Osteoblast (primary cell): ENCODE measurements at regions not wholly inside any gene's neighbourhood (a gene's known extent, or its start where the extent isn't known, plus 50 kb on each side); places are given as distances from the start of the nearest gene placed in this dataset.

ENCODE experiments used
- DNase-seq: peaks from one replicate; pipeline ENCODE4 v3.0.0; 2011; ENCODE audit warnings: low spot score, mixed read lengths; ENCODE audit not compliant: insufficient read length; ENCODE audit errors: missing footprints
- H2AFZ ChIP-seq: 2 replicates; pipeline ENCODE4 v1.6.0; 2011; ENCODE audit warnings: mild to moderate bottlenecking, low read length
- H3K27ac ChIP-seq: 2 replicates; pipeline ENCODE4 v1.5.1; 2011; ENCODE audit warnings: mild to moderate bottlenecking, low read depth, low read length, moderate library complexity
- H3K27me3 ChIP-seq: 2 replicates; pipeline ENCODE4 v1.6.0; 2012; ENCODE audit warnings: mild to moderate bottlenecking, control low read depth, inconsistent platforms, low read length, moderate library complexity; ENCODE audit not compliant: insufficient read depth
- H3K36me3 ChIP-seq: 2 replicates; pipeline ENCODE4 v1.5.1; 2011; ENCODE audit warnings: mild to moderate bottlenecking, low read length, control low read depth, moderate library complexity; ENCODE audit not compliant: insufficient read depth
- H3K4me1 ChIP-seq: 2 replicates; pipeline ENCODE4 v1.5.1; 2011; ENCODE audit warnings: mild to moderate bottlenecking, low read length, control low read depth, moderate library complexity; ENCODE audit not compliant: insufficient read depth
- H3K4me2 ChIP-seq: 2 replicates; pipeline ENCODE4 v1.6.0; 2011; ENCODE audit warnings: mild to moderate bottlenecking, low read length; ENCODE audit not compliant: insufficient read depth
- H3K4me3 ChIP-seq: fragments of 200-600 bp; sonication (generic); 3 replicates; pipeline ENCODE4 v1.5.1; 2012; ENCODE audit warnings: mild to moderate bottlenecking, low read length, inconsistent platforms; ENCODE audit not compliant: insufficient read depth
- H3K79me2 ChIP-seq: 2 replicates; pipeline ENCODE4 v1.6.0; 2012; ENCODE audit warnings: mild to moderate bottlenecking, low read length, control low read depth, inconsistent platforms; ENCODE audit not compliant: insufficient read depth
- H3K9me3 ChIP-seq: 2 replicates; pipeline ENCODE4 v1.5.1; 2011; ENCODE audit warnings: low read depth, low read length, control low read depth
- H4K20me1 ChIP-seq: 2 replicates; pipeline ENCODE4 v1.6.0; 2012; ENCODE audit warnings: mild to moderate bottlenecking, low read length, control low read depth; ENCODE audit not compliant: insufficient read depth
- TF ChIP-seq, protein P1 (sequence below): IDR thresholded peaks from 2 replicates; pipeline ENCODE4 v1.5.1; 2011; ENCODE audit warnings: mild to moderate bottlenecking, low read depth, low read length, moderate library complexity; ENCODE audit errors: extremely low read depth

DNA sequence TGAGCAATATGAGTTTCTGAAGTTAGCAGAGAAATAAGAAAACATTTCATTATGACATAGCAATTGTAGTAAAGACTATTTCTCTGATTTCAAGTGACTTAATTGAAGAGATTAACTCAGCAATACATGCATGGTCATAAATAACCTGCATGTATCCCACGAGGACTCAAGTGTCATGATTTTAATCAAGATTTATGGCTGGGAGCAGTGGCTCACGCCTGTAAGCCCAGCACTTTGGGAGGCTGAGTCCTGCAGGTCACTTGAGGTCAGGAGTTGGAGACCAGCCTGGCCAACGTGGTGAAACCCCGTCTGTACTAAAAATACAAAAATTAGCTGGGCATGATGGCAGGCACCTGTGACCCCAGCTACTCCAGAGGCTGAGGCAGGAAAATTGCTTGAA is 311.9 kb upstream of the PLD5 start:
- Histone ChIP-seq H3K27ac (no peak overlapping the region), H3K27me3 (no peaks in the 10 kb centered on the region), H3K36me3 (no peaks in the 10 kb centered on the region), H3K9me3 (no peaks in the 10 kb centered on the region), H4K20me1 (no peaks in the 10 kb centered on the region), H3K79me2 (no peaks in the 10 kb centered on the region), H3K4me1 (no peaks in the 10 kb centered on the region), H3K4me3 (no peak overlapping the region), H3K4me2 (no peak overlapping the region), H2AFZ (no peak overlapping the region)
- DNase-seq, result no peak
- TF ChIP-seq, protein P1, sequence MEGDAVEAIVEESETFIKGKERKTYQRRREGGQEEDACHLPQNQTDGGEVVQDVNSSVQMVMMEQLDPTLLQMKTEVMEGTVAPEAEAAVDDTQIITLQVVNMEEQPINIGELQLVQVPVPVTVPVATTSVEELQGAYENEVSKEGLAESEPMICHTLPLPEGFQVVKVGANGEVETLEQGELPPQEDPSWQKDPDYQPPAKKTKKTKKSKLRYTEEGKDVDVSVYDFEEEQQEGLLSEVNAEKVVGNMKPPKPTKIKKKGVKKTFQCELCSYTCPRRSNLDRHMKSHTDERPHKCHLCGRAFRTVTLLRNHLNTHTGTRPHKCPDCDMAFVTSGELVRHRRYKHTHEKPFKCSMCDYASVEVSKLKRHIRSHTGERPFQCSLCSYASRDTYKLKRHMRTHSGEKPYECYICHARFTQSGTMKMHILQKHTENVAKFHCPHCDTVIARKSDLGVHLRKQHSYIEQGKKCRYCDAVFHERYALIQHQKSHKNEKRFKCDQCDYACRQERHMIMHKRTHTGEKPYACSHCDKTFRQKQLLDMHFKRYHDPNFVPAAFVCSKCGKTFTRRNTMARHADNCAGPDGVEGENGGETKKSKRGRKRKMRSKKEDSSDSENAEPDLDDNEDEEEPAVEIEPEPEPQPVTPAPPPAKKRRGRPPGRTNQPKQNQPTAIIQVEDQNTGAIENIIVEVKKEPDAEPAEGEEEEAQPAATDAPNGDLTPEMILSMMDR, result no peak

DNA sequence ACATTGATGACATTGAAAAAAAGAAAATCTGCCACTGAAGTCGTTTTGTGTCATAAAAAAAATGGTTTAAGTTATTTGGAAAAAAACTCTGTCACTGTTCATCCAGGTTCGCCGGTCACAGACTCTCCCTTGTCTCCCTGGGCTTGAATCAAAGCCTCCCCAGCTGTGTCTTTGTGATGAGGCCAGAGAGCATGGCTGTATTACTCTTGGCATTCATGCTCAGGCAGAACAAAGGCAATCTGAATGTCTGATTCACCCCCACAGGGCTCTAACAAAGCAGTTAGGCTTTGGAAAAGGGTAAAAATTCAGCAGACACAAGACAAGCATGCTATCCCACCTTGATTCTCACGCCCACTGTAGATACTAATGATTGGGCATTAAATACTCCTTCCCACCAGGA is 304.3 kb upstream of the PLD5 start:
- Histone ChIP-seq H3K79me2 (no peaks in the 10 kb centered on the region), H3K4me2 (no peak overlapping the region), H3K4me1 (no peaks in the 10 kb centered on the region), H3K9me3 (no peaks in the 10 kb centered on the region), H4K20me1 (no peaks in the 10 kb centered on the region), H3K4me3 (no peak overlapping the region), H3K27ac (no peak overlapping the region), H3K27me3 (no peaks in the 10 kb centered on the region), H3K36me3 (no peaks in the 10 kb centered on the region), H2AFZ (no peak overlapping the region)
- DNase-seq, result no peak
- TF ChIP-seq, protein P1, result no peak

DNA sequence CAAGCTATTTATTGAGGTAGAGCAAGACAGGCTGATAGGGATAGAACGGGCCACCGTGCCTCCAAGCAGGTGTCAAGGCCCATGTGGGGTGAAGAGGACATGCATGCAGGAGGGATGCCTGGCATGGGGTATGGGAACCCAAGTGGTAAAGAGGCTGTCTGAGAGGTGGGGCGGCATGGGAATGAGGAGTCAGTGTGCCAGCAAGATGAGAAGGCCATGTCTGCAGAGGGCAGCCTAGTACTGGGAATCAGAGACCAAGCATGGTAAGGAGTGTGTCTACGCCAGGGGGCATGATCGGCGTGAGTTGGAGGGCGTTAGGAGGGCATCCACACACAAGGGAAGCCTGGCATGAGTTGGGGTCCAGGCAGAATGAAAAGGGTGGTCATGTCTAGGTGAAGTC is 303.7 kb upstream of the PLD5 start:
- no peaks in the 10 kb centered on the region for H3K9me3 ChIP-seq
- no peak overlapping the region for H2AFZ ChIP-seq
- H3K27ac ChIP-seq, result no peak overlapping the region
- H3K79me2 ChIP-seq, result no peaks in the 10 kb centered on the region
- TF ChIP-seq, protein P1, result no peak
- DNase-seq, result no peak
- no peak overlapping the region for H3K4me2 ChIP-seq
- no peaks in the 10 kb centered on the region for H3K27me3 ChIP-seq
- no peaks in the 10 kb centered on the region for H4K20me1 ChIP-seq
- no peaks in the 10 kb centered on the region for H3K4me1 ChIP-seq
- no peaks in the 10 kb centered on the region for H3K36me3 ChIP-seq
- H3K4me3 ChIP-seq, result no peak overlapping the region

DNA sequence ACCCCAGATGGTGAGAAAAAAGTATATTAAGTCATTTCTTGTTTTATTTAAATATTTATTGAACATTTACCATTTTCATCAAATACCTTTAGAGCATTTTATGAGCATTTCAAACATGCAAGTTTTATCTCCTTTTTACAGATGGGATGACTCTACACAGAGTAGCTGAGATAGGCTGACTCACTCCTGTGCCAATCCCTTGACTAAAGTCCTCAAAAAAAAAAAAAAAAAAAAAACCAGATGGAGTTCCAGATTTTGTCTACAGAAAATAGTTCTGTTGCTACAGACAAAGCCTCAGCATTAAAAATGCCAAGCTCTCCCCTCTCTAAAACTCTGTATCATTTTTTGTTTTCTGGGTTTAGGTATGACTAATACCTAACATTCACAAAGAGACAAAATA is 303.0 kb upstream of the PLD5 start:
- no peaks in the 10 kb centered on the region for H4K20me1 ChIP-seq
- H3K4me3 ChIP-seq, result no peak overlapping the region
- H3K36me3 ChIP-seq, result no peaks in the 10 kb centered on the region
- no peak overlapping the region for H3K4me2 ChIP-seq
- no peak overlapping the region for H2AFZ ChIP-seq
- no peak for DNase-seq
- H3K79me2 ChIP-seq, result no peaks in the 10 kb centered on the region
- H3K27ac ChIP-seq, result no peak overlapping the region
- H3K9me3 ChIP-seq, result no peaks in the 10 kb centered on the region
- TF ChIP-seq, protein P1, result no peak
- no peaks in the 10 kb centered on the region for H3K27me3 ChIP-seq
- no peaks in the 10 kb centered on the region for H3K4me1 ChIP-seq
